T47D (cell line): ENCODE measurements at regions not wholly inside any gene's neighbourhood (a gene's known extent, or its start where the extent isn't known, plus 50 kb on each side); places are given as distances from the start of the nearest gene placed in this dataset.
"Not testable (repeated sequence)": the region's sequence is repeated elsewhere in the genome, so short reads cannot be mapped to it uniquely, and the experiment has no call there.

Source experiments
- DNase-seq, 2 experiments: peaks; one replicate each; pipeline versions ENCODE4 v3.0.0 to v3.0.0-alpha.2; 2011 to 2012; ENCODE audit warnings: low read depth in 1 of 2, low spot score in 1 of 2
- JUND ChIP-seq: IDR thresholded peaks from 2 replicates; pipeline ENCODE4 v1.6.1; 2012; ENCODE audit warnings: low read depth
- in situ Hi-C: cut with HindIII; loops from 2 replicates; pipeline ENCODE4 v1.10.0; 2016; ENCODE audit warnings: low sequenced_read_pairs, low pct_unique_long_range_greater_than_20kb

GRCh38 chr5:117327511-117327910, 752.9 kb upstream of the SEMA6A start:
- in situ Hi-C loops = no loop called here
- DNase-seq = no peak
- no peak for TF ChIP-seq JUND

DNA sequence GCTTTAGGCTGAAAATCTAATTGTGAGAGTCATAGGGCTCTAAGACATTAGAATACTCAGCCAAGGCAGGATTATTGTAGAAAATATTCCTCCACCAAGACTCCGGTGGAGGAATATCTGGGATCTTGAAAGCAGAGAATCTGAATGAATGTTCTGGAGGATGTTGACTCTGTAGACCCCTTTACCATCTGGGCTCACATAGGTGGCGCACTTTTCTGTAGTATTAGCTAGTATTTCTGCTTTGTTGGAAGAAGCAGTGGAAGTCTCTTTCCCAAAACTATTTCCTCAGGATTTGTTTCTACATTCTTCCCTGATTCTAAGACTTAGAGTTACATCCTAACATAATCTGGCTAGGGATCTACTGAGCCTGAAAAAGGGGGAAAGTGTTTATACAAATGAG, 752.4 kb upstream of the SEMA6A start:
- in situ Hi-C loops = no loop called here
- no peak for DNase-seq
- TF ChIP-seq JUND = no peak

DNA sequence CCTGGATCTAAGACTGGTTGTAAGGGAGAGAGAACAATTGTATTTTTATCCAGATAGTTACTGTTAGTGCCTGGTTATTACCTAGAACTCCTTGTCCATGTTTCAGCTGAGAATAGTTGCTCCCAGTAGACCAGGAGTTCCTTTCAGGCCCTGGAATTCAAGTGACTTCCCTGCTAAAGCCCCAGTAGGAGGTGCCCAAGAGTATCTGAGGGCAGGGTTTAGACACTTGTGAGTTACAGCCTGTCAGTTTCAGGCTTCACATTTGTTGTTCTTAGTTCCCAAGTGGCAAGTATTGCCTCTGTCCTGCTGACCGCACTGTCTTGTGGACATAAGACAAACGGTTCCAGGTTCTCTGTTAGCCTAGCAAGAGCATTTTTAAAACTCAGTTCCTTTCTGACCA, 743.9 kb upstream of the SEMA6A start:
- no peak for TF ChIP-seq JUND
- in situ Hi-C loops = no loop called here
- peak in 1 of 2 experiments; percentile 36 for DNase-seq

DNA sequence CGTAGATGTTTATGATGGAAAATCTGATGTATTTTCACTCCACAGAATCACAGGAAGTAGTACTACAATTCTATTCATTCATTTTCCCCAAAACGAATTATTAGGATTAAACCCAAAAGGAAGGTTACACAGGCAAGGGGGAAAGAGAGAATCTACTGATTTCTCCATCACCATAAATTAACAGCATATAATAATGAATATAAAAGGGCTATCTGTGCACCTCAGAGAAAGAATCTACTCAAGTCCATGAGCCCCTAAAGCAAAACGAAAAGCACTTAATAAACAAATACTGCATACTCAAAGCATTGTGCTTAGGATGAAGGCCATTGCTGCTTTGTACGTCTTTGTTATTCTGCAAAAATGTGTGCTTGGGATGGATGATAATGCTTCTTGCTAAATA, 740.5 kb upstream of the SEMA6A start:
- in situ Hi-C loops = no loop called here
- TF ChIP-seq JUND = no peak
- DNase-seq = no peak

GRCh38 chr5:117304512-117305107, 730.0 kb upstream of the SEMA6A start:
- DNase-seq, in situ Hi-C loops: not testable (repeated sequence)

GRCh38 chr5:117302949-117303348, 728.3 kb upstream of the SEMA6A start:
- in situ Hi-C loops = no loop called here
- TF ChIP-seq JUND = no peak
- DNase-seq = no peak

- DNase-seq = no peak
- in situ Hi-C loops = no loop called here
- TF ChIP-seq JUND = no peak
Measured at GRCh38 chr5:117302473-117302872, 727.9 kb upstream of the SEMA6A start.

GRCh38 chr5:117299936-117300328, 725.3 kb upstream of the SEMA6A start:
- no peak for TF ChIP-seq JUND
- peak in 1 of 2 experiments; percentile 7 for DNase-seq
- in situ Hi-C loops = no loop called here

DNA sequence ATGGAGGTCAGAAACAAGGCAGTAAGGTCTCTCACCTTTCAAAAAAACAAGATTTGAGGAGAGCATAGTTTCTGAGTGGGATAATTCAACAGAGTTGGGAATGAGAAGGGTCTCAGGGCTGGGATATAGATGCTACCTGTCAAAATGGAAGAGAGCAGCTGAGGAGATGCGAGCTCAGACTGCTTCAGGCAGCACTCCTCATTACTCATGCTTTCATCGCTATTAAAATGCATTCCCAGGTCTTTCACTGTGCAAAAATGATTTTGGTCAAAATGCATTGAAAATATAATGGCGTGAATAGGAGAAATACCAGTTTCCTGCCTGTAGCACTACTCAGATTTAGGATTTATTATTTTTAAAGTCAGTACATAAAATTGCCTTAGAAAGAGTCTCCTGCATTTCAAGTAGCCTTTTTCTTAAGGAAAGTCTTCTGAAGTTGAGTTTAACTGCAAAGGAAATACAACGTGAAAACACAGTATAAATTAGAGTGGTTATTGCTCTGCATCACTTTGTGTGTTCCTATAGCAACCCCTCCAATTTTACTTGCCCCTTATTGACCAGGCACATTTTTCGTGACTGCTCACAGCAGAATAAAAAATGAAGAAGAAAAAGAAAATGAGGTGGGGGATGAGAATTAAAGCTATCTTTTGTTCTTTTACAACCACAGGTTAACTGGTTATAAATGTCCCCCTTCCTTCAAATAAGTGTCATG, 724.8 kb upstream of the SEMA6A start:
- DNase-seq = no peak
- TF ChIP-seq JUND = no peak
- in situ Hi-C loops = no loop called here

- in situ Hi-C loops = no loop called here
- DNase-seq = peak in 1 of 2 experiments; percentile 9
- TF ChIP-seq JUND = no peak
Measured at GRCh38 chr5:117296872-117297271, 722.2 kb upstream of the SEMA6A start.

DNA sequence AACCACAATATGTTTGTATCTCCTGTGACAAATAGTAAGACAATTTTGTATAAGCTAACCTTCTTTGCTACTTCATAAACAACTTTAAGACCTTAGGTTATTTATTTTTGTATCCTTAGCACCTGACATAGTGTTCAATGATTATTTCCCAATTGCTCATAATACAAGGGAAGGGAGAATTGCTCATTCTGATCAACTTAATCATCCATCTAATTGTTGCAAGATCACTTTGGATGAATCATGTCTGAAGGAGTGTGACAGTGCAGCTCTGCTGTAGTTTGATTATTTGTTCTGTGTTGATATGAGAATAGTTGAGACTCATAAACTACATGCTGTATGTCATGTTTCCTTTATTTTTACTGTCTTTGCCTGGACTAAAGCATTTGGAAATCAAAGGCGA, 721.3 kb upstream of the SEMA6A start:
- DNase-seq = no peak
- in situ Hi-C loops = no loop called here

GRCh38 chr5:117286813-117287212, 712.2 kb upstream of the SEMA6A start:
- in situ Hi-C loops = no loop called here
- TF ChIP-seq JUND = no peak
- DNase-seq = no peak

More for the DNA sequence above, 721.3 kb upstream of the SEMA6A start:
- TF ChIP-seq JUND = no peak

- TF ChIP-seq JUND = no peak
- in situ Hi-C loops = no loop called here
- DNase-seq = no peak
Measured at GRCh38 chr5:117271656-117272055, 697.0 kb upstream of the SEMA6A start.

GRCh38 chr5:117266280-117266679, 691.7 kb upstream of the SEMA6A start:
- in situ Hi-C loops = no loop called here
- no peak for TF ChIP-seq JUND
- DNase-seq = peak in 1 of 2 experiments; percentile 7
